A673 (cell line): ENCODE measurements at regions not wholly inside any gene's neighbourhood (a gene's known extent, or its start where the extent isn't known, plus 50 kb on each side); places are given as distances from the start of the nearest gene placed in this dataset.

ENCODE experiments used
- CTCF ChIP-seq: fragments of 300-800, 200-600 bp; sonication (generic); conservative IDR thresholded peaks from 2 replicates; pipeline ENCODE4 v1.5.1; 2017; ENCODE audit warnings: low read depth, mild to moderate bottlenecking, antibody characterized with exemption, low read length, moderate library complexity, mixed read lengths
- EZH2 ChIP-seq: fragments of 200-600 bp; sonication (generic); IDR thresholded peaks from 2 replicates; pipeline ENCODE4 v1.6.1; 2017; ENCODE audit warnings: borderline replicate concordance, low read depth, mild to moderate bottlenecking, mixed read lengths, antibody characterized with exemption, low read length; ENCODE audit not compliant: poor library complexity, severe bottlenecking

GRCh38 chr6:113353392-113353791 lies 503.8 kb upstream of the MARCKS start:
- no peak for TF ChIP-seq CTCF
- no peak for TF ChIP-seq EZH2
